HG03460 (cell line): ENCODE measurements at regions not wholly inside any gene's neighbourhood (a gene's known extent, or its start where the extent isn't known, plus 50 kb on each side); places are given as distances from the start of the nearest gene placed in this dataset.

Experiments used
- ATAC-seq: cut with Tn5 transposase; IDR thresholded peaks from one replicate; pipeline ENCODE4 v1.9.1; 2021; ENCODE audit not compliant: unreplicated experiment

- ATAC-seq = no peak
These were observed 1175.9 kb upstream of the CDH9 start for GRCh38 chr5:28214292-28214691.

- ATAC-seq = no peak
These were observed 1170.0 kb upstream of the CDH9 start for GRCh38 chr5:28208356-28208755.

- ATAC-seq = no peak
These were observed 1151.6 kb upstream of the CDH9 start for GRCh38 chr5:28190011-28190410.

DNA sequence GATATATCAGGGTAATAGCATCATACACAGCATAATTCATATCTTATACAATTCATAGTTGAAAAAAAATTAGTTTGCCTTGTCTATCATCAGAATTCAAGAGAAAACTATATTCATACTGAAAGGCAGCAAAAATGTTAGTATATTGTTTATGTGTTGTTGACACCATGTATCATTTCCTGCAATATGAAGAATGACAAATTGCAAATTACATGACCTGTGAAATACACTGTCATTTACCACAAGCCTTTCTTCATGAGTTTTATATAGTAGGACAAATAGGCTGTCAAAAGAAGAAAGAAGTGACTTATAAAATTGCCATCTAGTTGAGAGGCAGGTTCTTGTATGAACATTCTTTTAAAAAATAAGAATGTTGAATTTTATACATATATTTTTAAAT, 1136.3 kb upstream of the CDH9 start:
- ATAC-seq = no peak

GRCh38 chr5:28165096-28165495, 1126.7 kb upstream of the CDH9 start:
- no peak for ATAC-seq

DNA sequence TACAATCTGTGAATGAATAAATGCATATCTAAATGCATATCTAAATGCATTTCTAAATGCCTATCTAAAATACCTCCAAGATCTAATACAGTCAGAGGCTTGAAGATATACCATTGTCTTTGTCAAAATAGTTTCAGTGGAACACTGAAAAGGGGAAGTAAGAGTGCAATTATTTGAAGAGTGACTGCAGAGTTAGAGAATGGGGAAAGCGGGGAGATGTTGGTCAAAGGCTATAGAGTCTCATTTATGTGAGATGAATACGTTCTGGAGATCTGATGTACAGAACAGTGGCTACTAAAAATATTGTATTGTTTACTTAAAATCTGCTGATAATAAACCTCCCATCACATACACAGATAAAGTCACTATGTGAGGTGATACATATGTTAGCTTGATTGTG, 1126.2 kb upstream of the CDH9 start:
- ATAC-seq = no peak

- no peak for ATAC-seq
These were observed 1118.6 kb upstream of the CDH9 start for GRCh38 chr5:28156981-28157380.

- no peak for ATAC-seq
These were observed 1105.1 kb upstream of the CDH9 start for GRCh38 chr5:28143519-28143918.

- ATAC-seq = no peak
These were observed 1093.8 kb upstream of the CDH9 start for GRCh38 chr5:28132151-28132550.

GRCh38 chr5:28117691-28118090, 1079.3 kb upstream of the CDH9 start:
- no peak for ATAC-seq

GRCh38 chr5:28117273-28117672, 1078.9 kb upstream of the CDH9 start:
- ATAC-seq = no peak

GRCh38 chr5:28110781-28111180, 1072.4 kb upstream of the CDH9 start:
- ATAC-seq = no peak

DNA sequence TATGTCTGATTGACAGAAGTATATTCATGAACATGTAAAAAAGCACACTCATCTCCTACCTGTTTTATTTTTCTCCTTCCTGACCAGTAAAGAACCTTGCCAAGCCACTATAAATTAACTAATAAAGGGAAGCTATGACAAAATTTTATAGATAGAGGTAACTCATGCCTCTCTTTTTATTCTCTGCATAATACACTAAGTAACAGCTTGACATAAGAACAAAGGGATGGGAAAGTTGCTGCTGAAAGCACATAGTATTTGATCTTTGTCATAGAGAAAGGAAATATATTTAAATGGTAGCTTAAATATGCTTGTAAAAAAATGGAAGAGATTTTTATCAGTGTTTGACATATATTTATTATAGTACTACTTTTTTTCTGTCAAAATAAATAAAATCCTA, 1065.7 kb upstream of the CDH9 start:
- no peak for ATAC-seq

DNA sequence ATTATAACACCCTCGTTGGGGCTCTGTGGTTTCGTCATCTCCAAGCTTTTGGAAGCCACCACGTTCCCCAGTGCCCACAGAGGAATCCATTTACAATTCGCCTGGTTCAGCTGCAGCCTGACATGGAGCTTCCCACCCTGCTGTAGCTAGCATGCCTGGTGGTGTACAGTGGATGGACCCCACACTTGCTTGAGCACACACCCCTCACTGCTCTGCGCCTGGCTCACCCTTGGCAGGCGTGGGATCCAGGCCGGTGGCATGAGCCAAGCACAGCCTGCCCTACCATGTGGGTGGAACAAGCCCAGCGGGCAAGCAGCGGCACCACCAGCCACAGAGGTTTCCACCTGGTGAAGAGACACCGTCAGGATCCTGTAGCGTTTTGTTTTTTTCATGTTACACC, 1045.7 kb upstream of the CDH9 start:
- ATAC-seq = no peak

GRCh38 chr5:28082610-28083009, 1044.2 kb upstream of the CDH9 start:
- no peak for ATAC-seq

DNA sequence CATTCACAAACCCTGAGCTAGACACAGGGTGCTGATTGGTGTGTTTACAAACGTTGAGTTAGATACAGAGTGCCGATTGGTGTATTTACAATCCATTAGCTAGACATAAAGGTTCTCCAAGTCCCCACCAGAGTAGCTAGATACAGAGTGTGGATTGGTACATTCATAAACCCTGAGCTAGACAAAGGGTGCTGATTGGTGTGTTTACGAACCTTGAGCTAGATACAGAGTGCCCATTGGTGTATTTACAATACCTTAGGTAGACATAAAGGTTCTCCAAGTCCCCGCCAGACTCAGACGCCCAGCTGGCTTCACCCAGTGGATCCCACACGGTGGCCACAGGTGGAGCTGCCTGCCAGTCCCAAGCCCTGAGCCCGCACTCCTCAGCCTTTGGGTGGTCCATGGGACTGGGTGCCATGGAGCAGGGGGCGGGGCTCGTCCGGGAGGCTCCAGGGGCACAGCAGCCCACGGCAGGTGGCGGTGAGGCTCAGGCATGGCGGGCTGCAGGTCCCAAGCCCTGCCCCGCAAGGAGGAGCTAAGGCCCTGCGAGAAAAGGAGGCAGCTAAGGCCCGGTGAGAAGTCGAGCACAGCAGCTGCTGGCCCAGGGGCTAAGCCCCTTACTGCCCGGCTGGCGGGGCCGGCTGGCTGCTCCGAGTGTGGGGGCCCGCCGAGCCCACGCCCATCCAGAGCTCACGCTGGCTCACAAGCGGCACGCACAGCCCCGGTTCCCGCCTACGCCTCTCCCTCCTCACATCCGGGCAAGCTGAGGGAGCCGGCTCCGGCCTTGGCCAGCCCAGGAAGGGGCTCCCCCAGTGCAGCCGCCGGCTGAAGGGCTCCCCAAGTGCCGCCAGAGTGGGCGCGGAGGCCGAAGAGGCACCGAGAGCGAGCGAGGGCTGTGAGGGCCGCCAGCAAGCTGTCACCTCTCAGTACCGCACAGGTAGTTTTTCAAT, 1039.2 kb upstream of the CDH9 start:
- no peak for ATAC-seq

DNA sequence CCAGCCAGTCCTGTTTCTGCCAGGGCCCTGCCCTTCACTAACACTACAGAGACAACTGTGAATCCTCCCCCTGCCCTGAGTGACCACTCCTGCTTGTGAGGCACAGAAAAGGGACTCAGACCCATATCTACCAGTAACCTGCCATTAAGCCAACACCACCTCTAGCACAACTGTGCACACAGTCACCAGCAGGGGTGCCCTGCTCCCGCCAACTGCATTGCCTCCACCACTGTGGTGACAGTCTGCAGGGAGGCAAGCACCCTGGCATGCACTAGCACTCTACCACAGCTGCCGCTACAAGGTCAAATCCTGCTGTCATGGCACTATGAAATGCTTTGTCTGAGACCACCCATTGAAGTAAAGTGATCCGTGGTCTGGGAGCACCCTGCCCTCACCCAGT, 1028.5 kb upstream of the CDH9 start:
- ATAC-seq = no peak

DNA sequence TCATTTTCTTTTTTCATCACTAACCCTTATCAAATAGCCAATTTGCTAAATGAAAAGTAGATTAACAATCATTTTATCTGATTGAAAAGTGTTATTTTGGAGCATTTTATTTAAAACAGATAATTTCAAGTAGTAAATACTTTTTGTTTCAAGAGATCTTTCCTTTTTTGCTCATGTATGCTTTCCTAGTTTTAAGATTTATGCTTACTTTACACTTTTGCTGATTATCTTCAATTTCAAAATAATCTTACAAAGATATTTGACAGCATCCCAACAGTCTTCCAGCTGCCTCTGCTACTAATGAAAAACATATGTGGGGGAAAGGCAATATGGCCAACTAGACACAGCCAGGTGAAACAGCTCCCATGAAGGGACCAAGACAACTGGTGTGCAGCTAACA, 1027.3 kb upstream of the CDH9 start:
- no peak for ATAC-seq

DNA sequence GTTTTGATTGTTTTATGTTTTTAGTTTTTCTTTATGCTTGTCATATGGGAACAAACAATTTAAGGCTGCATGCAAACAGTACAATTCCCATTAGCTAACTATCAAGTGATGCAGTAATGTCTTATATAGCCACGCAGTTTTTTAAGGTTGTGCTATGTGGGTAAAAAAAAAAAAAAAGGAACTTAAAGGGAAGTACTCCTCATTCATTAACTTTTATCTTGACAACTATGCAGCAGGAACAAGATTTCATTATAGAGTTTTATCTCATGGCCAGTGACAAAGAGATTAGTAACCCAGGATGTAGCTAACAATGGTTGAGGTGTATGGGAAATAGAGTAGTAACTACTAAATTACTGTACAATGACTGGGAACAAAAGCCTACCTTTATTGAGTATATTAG, 1008.2 kb upstream of the CDH9 start:
- ATAC-seq = no peak

GRCh38 chr5:28027851-28028250, 989.5 kb upstream of the CDH9 start:
- no peak for ATAC-seq

- ATAC-seq = no peak
These were observed 978.8 kb upstream of the CDH9 start for GRCh38 chr5:28017178-28017577.

GRCh38 chr5:28014779-28015178, 976.4 kb upstream of the CDH9 start:
- no peak for ATAC-seq

- ATAC-seq = no peak
These were observed 974.2 kb upstream of the CDH9 start for GRCh38 chr5:28012538-28012937.
